H1 (cell line): ENCODE measurements at regions not wholly inside any gene's neighbourhood (a gene's known extent, or its start where the extent isn't known, plus 50 kb on each side); places are given as distances from the start of the nearest gene placed in this dataset.

Experiments
- ASH2L ChIP-seq: fragments of 200-600, 300-600 bp; sonication (generic); IDR thresholded peaks from one replicate; pipeline ENCODE4 v1.7.1; 2017; ENCODE audit warnings: low read length
- CBX5 ChIP-seq: fragments of 300-800, 300-1000 bp; sonication (generic); IDR thresholded peaks from 2 replicates; pipeline ENCODE4 v1.7.1; 2016; ENCODE audit warnings: antibody characterized with exemption, low read length, low read depth
- CBX8 ChIP-seq: fragments of 300-800, 300-1000 bp; sonication (generic); IDR thresholded peaks from 2 replicates; pipeline ENCODE4 v1.7.1; 2016; ENCODE audit warnings: low read depth, low read length, borderline replicate concordance
- EGR1 ChIP-seq: IDR thresholded peaks from 2 replicates; pipeline ENCODE4 v1.6.1; 2011; ENCODE audit warnings: low read depth, low read length, borderline replicate concordance
- KDM4A ChIP-seq: IDR thresholded peaks from one replicate; pipeline ENCODE4 v1.7.1; 2012; ENCODE audit warnings: low read depth, mild to moderate bottlenecking, moderate library complexity, low read length, inconsistent platforms; ENCODE audit not compliant: severe bottlenecking
- SIN3A ChIP-seq, 2 experiments: IDR thresholded peaks in 1 of 2; conservative IDR thresholded peaks in 1 of 2; 2 replicates each; pipeline ENCODE4 v1.6.1; 2011 to 2012; ENCODE audit warnings: low read length in 2 of 2, improper control_type of control experiment in 1 of 2, low read depth in 1 of 2, mild to moderate bottlenecking in 1 of 2

GRCh38 chr14:71365361-71365760 lies 458.1 kb downstream of the PCNX1 start (continued):
- no peak for TF ChIP-seq CBX5
- TF ChIP-seq EGR1: no peak
- no peak for TF ChIP-seq SIN3A (conservative IDR thresholded peaks at IDR 0.05 in 1 of 2, IDR thresholded peaks at IDR 0.05 in 1 of 2; ENCODE audit: low read depth in 1 of 2, low read length in 2 of 2)
- TF ChIP-seq KDM4A: no peak
- TF ChIP-seq CBX8: no peak
- TF ChIP-seq ASH2L: no peak
